Panc1 (cell line): ENCODE measurements at regions not wholly inside any gene's neighbourhood (a gene's known extent, or its start where the extent isn't known, plus 50 kb on each side); places are given as distances from the start of the nearest gene placed in this dataset.

Experiments used
- ATAC-seq: fragments of 200-7000 bp; cut with Tn5 transposase; 2 replicates; pipeline ENCODE4 v1.9.1; 2020; ENCODE audit warnings: mild to moderate bottlenecking, moderate library complexity
- BruUV-seq: library from RNA; stranded (reverse); fragments of 400-500 nt; replicated peaks from 2 replicates; lab custom pipeline; 2021; lab: Mats Ljungman, UMichigan
- CTCF ChIA-PET: fragments of 300-600 bp; sonication (Branson Sonifier 250); formaldehyde crosslinking; loops from one replicate; lab custom pipeline; 2022; ENCODE audit warnings: antibody characterized with exemption; lab: Charles Lee
- POLR2A ChIA-PET: fragments of 300-600 bp; sonication (Branson Sonifier 250); formaldehyde crosslinking; loops from one replicate; lab custom pipeline; 2022; ENCODE audit warnings: antibody characterized with exemption; lab: Charles Lee
- DNase-seq: peaks from one replicate; pipeline ENCODE4 v3.0.0-alpha.2; 2010; ENCODE audit warnings: low read depth, low spot score
- H3K27ac ChIP-seq: 2 replicates; pipeline ENCODE4 v1.5.1; 2011; ENCODE audit warnings: mild to moderate bottlenecking, low read length, inconsistent platforms
- H3K27me3 ChIP-seq: fragments of 200-500 bp; sonication (Bioruptor generic); 2 replicates; pipeline ENCODE4 v1.6.0; 2014; ENCODE audit warnings: low read length, inconsistent platforms; ENCODE audit not compliant: control insufficient read depth, insufficient read depth
- H3K36me3 ChIP-seq: fragments of 200-500 bp; sonication (Bioruptor generic); 2 replicates; pipeline ENCODE4 v1.5.1; 2014; ENCODE audit warnings: inconsistent platforms, mild to moderate bottlenecking, low read length, moderate library complexity; ENCODE audit not compliant: control insufficient read depth, insufficient read depth
- H3K4me1 ChIP-seq: 2 replicates; pipeline ENCODE4 v1.5.1; 2011; ENCODE audit warnings: inconsistent platforms, mild to moderate bottlenecking, low read length, moderate library complexity; ENCODE audit not compliant: control insufficient read depth, insufficient read depth
- H3K4me3 ChIP-seq, 2 experiments: 2 replicates each; pipeline ENCODE4 v1.5.1; 2011 to 2012; ENCODE audit warnings: low read depth in 2 of 2, low read length in 2 of 2, mild to moderate bottlenecking in 2 of 2, inconsistent platforms in 1 of 2, moderate library complexity in 1 of 2
- H3K9me3 ChIP-seq: fragments of 200-500 bp; sonication (Bioruptor generic); 2 replicates; pipeline ENCODE4 v1.5.1; 2014; ENCODE audit warnings: low read depth, mild to moderate bottlenecking, inconsistent platforms, low read length, moderate library complexity; ENCODE audit not compliant: control insufficient read depth, insufficient read depth
- POLR2AphosphoS5 ChIP-seq: IDR thresholded peaks from 2 replicates; pipeline ENCODE4 v1.6.1; 2012; ENCODE audit warnings: mild to moderate bottlenecking, low read depth, low read length, moderate library complexity
- SIN3A ChIP-seq: IDR thresholded peaks from 2 replicates; pipeline ENCODE4 v1.6.1; 2012; ENCODE audit warnings: low read depth, mild to moderate bottlenecking, low read length, moderate library complexity, borderline replicate concordance; ENCODE audit not compliant: insufficient read depth
- TCF7L2 ChIP-seq: IDR thresholded peaks from 2 replicates; pipeline ENCODE4 v1.6.1; 2011; ENCODE audit warnings: mild to moderate bottlenecking, low read depth, low read length, inconsistent platforms
- in situ Hi-C: cut with HindIII; loops from 2 replicates; pipeline ENCODE4 v1.10.0; 2016; ENCODE audit warnings: low sequenced_read_pairs, low pct_unique_long_range_greater_than_20kb
- intact Hi-C: fragments of 100-400 bp; cut with micrococcal nuclease; formaldehyde crosslinking; loops from one replicate; pipeline ENCODE4 v1.10.0; 2022; ENCODE audit not compliant: unreplicated experiment
- TF ChIP-seq, protein P1 (sequence below): fragments of 450-650 bp; IDR thresholded peaks from 2 replicates; pipeline ENCODE4 v1.5.1; 2017; ENCODE audit warnings: mild to moderate bottlenecking
- TF ChIP-seq, protein P2 (sequence below), 2 experiments: IDR thresholded peaks; 2 replicates each; pipeline ENCODE4 v1.6.1; 2011 to 2012; ENCODE audit warnings: low read depth in 2 of 2, control low read depth in 1 of 2, low read length in 1 of 2, mild to moderate bottlenecking in 1 of 2, moderate library complexity in 1 of 2; ENCODE audit not compliant: insufficient read depth in 1 of 2

DNA sequence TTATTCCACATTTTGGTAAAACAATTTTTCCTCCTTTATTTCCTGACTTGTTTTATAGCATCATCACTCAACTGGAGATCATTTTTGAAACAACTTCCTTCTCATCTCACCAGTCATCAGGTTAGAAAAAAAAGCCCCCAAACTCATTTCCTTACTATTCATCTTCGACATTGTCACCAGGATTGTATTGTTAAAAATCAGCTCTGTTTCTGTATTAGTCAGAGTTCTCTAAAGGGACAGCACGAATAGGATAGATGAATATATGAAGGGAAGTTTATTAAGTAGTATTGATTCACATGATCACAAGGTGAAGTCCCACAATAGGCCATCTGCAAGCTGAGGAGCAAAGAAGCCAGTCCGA lies 392.6 kb downstream of the FUT8 start:
- POLR2A ChIA-PET = interaction anchor here (0.7 kb wide), 1 partner anchor 415 kb away, joined by 4 read pairs; no protein-coding TSS in a partner anchor
- in situ Hi-C loops = no loop called here
- CTCF ChIA-PET = no interaction called here

DNA sequence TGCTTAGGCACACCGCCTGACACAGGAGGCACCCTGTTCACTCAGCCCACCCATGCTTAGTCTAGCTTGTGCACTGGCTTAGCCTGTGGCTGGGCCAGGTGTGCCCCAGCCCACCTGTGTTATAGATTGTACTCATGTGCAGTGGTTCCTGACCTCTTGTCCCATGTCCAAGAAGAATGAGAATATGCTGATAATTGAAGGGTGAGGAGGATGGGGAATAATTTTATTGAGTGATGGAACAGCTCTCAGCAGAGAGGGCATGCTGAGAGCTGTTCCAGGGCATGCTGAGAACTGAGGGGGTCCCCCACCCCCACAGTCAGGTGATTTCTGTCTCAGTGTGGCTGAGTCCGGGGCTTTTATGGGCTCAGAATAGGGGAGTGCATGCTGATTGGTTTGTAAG lies 395.9 kb downstream of the FUT8 start:
- in situ Hi-C loops (no loop called here), intact Hi-C loops (no loop called here)
- BruUV-seq = no TSS peak
- H3K27ac ChIP-seq = no peak overlapping the region
- ChIA-PET POLR2A (no interaction called here), CTCF (no interaction called here)
- no peaks in the 10 kb centered on the region for H3K36me3 ChIP-seq
- TF ChIP-seq, protein P1, sequence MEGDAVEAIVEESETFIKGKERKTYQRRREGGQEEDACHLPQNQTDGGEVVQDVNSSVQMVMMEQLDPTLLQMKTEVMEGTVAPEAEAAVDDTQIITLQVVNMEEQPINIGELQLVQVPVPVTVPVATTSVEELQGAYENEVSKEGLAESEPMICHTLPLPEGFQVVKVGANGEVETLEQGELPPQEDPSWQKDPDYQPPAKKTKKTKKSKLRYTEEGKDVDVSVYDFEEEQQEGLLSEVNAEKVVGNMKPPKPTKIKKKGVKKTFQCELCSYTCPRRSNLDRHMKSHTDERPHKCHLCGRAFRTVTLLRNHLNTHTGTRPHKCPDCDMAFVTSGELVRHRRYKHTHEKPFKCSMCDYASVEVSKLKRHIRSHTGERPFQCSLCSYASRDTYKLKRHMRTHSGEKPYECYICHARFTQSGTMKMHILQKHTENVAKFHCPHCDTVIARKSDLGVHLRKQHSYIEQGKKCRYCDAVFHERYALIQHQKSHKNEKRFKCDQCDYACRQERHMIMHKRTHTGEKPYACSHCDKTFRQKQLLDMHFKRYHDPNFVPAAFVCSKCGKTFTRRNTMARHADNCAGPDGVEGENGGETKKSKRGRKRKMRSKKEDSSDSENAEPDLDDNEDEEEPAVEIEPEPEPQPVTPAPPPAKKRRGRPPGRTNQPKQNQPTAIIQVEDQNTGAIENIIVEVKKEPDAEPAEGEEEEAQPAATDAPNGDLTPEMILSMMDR = no peak
- no peak for TF ChIP-seq TCF7L2
- no peak for TF ChIP-seq SIN3A
- no peak for TF ChIP-seq POLR2AphosphoS5
- TF ChIP-seq, protein P2, sequence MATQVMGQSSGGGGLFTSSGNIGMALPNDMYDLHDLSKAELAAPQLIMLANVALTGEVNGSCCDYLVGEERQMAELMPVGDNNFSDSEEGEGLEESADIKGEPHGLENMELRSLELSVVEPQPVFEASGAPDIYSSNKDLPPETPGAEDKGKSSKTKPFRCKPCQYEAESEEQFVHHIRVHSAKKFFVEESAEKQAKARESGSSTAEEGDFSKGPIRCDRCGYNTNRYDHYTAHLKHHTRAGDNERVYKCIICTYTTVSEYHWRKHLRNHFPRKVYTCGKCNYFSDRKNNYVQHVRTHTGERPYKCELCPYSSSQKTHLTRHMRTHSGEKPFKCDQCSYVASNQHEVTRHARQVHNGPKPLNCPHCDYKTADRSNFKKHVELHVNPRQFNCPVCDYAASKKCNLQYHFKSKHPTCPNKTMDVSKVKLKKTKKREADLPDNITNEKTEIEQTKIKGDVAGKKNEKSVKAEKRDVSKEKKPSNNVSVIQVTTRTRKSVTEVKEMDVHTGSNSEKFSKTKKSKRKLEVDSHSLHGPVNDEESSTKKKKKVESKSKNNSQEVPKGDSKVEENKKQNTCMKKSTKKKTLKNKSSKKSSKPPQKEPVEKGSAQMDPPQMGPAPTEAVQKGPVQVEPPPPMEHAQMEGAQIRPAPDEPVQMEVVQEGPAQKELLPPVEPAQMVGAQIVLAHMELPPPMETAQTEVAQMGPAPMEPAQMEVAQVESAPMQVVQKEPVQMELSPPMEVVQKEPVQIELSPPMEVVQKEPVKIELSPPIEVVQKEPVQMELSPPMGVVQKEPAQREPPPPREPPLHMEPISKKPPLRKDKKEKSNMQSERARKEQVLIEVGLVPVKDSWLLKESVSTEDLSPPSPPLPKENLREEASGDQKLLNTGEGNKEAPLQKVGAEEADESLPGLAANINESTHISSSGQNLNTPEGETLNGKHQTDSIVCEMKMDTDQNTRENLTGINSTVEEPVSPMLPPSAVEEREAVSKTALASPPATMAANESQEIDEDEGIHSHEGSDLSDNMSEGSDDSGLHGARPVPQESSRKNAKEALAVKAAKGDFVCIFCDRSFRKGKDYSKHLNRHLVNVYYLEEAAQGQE (IDR thresholded peaks at IDR 0.05; ENCODE audit: insufficient read depth in 1 of 2, low read depth in 2 of 2, low read length in 1 of 2) = no peak
- peaks cover 5% of the 10 kb centered on the region; the same call in 1 of the 2 replicates for H3K9me3 ChIP-seq
- H3K4me3 ChIP-seq = no peak overlapping the region
- no peak for DNase-seq
- no peak for ATAC-seq
- no peaks in the 10 kb centered on the region for H3K4me1 ChIP-seq
- H3K27me3 ChIP-seq = no peaks in the 10 kb centered on the region

More for the DNA sequence above, 392.6 kb downstream of the FUT8 start:
- H3K4me1 ChIP-seq = no peaks in the 10 kb centered on the region
- no peaks in the 10 kb centered on the region for H3K36me3 ChIP-seq
- no peak for ATAC-seq
- H3K27me3 ChIP-seq = no peaks in the 10 kb centered on the region
- no peak overlapping the region for H3K27ac ChIP-seq
- intact Hi-C loops = no loop called here
- peaks cover 5% of the 10 kb centered on the region; the same call in 1 of the 2 replicates for H3K9me3 ChIP-seq
- TF ChIP-seq, protein P2 (IDR thresholded peaks at IDR 0.05; ENCODE audit: insufficient read depth in 1 of 2, low read depth in 2 of 2, low read length in 1 of 2) = no peak
- TF ChIP-seq TCF7L2 = no peak
- no peak for TF ChIP-seq SIN3A
- no peak for TF ChIP-seq POLR2AphosphoS5
- TF ChIP-seq, protein P1 = no peak
- no peak for DNase-seq
- no TSS peak for BruUV-seq
- H3K4me3 ChIP-seq = no peak overlapping the region
